GM21526 (cell line): ENCODE measurements at regions not wholly inside any gene's neighbourhood (a gene's known extent, or its start where the extent isn't known, plus 50 kb on each side); places are given as distances from the start of the nearest gene placed in this dataset.
"Not testable (repeated sequence)": the region's sequence is repeated elsewhere in the genome, so short reads cannot be mapped to it uniquely, and the experiment has no call there.

ENCODE experiments used
- ATAC-seq: cut with Tn5 transposase; IDR thresholded peaks from one replicate; pipeline ENCODE4 v1.9.1; 2021; ENCODE audit warnings: moderate library complexity; ENCODE audit not compliant: unreplicated experiment, low FRiP score

DNA sequence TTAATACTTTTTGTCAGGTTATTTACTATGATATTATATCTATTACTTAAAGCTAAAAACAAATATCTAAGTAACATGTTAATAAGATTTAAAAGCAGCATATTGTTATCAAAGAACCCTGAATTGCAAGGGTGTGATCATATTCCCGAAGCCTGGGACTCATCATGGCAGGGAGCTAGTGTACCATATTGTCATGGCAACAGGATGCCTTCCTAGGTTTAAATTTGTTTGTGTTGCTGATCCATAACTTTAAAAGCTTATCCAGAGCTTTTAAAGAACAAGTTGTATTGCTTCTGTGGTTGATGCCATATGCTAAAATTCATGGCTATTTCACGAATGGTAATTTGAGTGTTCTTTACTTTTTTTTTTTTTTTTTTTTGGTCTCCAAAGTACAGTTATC, 500.5 kb downstream of the NAV3 start:
- ATAC-seq = no peak

DNA sequence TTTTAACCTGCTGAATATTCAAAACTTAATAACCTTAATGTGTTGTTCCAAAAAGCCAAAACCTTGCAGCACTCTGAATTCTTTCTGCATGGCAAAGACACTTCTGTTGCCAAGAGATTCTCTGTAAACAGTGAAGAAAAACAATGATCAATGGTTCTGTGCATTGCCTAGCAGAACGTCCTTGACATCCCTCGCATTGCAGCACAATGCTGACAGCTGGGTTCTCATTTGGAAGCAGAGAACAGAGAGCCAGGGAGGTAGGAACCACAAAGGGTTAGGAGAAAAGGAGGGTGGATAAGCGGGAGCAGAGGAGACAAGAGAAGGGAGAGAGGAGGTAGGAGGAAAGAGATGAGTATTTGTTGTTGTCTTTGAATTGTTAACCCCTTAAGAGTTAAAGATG, 501.1 kb downstream of the NAV3 start:
- no peak for ATAC-seq

DNA sequence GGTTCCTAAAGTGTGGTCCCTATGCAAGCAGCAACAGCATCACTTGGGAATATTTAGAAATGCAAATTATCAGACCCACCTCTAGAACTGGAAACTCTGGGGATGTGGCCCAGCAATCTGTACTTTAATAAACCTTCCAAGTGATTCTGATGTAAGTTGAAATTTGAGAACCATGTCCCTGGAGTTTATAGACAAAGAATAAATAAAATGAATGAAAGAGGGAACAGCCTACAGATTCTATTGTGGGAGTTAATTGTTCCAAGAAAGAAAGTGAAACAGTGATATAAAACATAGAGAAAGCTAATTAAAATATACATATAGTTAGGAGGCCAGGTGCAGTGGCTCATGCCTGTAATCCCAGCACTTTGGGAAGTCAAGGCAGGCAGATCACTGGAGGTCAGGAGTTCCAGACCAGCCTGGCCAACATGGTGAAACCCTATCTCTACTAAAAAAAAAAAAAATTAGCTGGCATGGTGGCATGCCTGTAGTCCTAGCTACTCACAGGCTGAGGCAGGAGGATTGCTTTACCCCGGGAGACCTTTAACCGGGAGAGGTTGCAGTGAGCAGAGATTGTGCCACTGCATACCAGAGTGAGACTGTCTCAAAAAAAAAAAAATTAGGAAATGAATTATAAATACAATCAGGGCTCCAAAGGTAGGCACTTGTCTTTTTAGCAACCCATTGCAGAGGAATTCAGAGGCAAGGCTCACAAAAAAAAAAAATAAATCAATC, 507.5 kb downstream of the NAV3 start:
- ATAC-seq = no peak

DNA sequence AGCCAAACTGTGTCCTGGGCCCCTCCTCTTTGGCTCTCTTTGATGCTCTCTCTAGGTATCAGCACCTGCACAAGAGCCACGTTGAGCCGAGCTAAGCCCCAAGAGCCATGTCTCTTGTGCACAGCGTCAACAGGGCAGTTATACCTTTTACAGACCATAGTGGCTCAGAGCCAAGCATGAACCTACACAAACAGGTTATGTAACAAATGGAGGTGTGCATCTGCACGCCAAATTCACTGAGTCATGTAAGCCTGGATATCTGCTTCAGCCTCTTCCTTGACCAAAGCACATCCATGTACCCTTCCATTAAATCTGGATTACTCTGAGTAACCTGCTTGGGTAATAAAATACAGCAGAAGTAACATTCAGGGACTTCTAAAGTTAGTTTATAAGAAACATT, 509.7 kb downstream of the NAV3 start:
- no peak for ATAC-seq

DNA sequence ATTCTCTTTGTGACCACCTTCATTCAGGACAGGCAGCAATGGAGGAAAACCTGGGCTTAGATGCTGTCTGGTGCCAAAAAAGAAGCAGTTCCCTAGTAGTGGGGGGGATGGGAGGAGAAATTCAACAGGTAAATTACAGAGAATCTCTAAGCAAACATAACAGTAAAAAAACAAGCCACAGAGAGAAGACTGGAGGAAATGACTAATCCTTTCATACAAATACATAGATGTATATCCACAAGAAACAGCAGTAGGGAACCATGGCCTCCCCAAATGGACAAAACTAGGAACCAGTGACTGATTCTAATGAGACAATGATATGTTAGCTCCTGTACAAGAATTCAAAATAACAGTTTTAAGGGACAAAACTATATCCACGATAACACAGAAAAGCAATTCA, 513.0 kb downstream of the NAV3 start:
- no peak for ATAC-seq

DNA sequence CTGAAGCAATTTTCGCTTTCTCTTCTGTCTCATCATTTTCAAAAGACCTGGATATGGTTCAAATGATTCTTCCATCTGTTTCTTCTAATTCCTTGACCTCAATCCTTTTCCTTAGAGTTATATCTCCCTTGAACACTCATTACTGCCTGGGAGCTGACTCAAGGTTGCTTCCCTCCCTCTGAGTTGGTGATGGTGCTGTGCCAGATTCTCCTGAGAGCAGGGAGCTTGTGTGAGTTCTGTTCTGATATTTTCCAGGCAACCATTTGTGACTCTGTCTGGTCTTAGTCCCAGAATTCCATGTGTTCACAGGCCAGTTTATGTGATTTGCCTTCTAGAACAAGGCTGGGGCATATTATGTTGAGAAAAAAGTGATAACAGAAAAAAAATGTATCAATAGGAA, 505.1 kb upstream of the SYT1 start:
- no peak for ATAC-seq

DNA sequence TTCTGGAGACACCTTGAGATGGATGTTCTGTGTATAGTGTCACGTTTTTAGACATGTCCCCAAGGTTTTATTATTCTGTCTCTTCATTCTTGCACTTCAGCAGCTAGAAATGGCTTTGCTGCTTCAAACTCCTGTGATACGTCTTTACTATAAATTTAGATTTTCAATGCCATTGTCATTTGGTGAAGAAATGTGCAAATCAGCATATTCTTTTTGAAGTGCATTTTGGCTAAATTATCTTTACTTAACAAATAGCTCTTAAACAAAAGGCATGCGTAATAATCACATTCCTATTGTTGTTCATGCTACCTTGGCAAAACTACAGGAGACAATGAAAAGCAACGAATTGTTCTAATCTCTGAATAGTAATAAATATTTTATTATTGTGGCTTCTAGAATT, 502.9 kb upstream of the SYT1 start:
- no peak for ATAC-seq

DNA sequence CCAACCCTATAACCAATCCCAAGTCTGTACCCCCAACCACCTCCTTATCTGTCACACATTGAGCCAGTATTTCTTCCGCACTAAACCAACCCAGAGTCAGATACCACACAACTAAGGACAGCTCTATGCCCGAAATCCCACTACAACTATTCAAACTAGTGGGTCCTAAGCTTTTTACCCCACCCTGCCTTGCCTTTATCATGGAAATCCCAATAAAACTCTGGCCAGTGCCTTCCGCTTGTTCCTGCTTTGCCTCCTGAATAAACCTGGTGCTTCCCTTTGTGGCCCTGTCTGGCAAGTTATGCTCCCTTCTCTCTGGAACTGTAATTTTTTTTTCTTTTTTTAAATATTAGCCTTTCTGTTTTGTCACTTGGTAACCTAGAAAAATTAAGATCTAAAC, 493.3 kb upstream of the SYT1 start:
- ATAC-seq = no peak

DNA sequence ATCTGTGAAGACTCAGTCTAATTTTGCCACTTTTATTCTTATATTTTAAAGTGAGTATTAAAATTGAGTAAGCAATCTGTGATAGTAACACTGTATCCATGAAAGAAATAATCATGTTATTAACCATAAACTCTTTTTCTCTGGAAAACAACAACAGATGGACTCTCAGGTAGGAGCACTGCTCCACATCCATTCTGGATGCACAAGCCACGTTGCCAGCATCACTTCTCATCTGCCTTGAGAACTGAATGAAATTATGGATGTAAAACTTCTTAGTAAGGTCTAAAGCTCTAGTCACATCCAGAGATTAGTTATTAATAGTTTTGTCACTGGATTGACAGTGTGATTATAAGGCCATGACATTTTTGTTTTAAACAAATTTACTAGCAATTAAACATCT, 489.1 kb upstream of the SYT1 start:
- no peak for ATAC-seq

DNA sequence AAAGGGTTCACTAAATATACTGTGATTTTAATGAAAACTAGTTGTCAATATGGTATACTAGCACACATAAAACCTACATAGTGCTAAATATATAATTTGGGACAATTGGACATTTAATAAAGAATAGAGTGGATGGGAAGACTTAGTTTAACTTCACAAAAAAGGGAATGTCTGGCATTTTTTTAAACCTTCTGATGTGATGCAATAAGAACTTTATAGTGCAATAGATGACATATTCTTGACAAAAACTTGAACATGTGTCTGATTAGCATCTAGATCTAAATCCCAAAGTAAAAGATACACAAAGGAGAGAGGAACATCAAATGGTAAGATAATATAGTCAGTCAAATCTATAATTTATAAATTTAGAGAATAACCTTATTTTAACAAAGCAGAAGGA, 488.3 kb upstream of the SYT1 start:
- ATAC-seq = no peak

DNA sequence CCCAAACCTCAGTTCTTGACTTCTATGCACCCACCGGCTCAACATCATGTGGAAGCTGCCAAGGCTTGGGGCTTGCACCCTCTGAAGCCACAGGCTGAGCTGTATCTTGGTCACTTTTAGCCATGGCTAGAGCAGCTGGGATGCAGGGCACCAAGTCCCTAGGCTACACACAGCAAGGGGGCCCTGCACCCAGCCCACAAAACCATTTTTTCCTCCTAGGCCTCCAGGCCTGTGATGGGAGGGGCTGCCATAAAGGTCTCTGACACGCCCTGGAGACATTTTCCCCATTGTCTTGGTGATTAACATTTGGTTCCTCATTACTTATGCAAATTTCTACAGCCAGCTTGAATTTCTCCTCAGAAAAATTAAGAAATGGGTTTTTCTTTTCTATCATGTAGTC, 485.5 kb upstream of the SYT1 start:
- not testable (repeated sequence) for ATAC-seq

DNA sequence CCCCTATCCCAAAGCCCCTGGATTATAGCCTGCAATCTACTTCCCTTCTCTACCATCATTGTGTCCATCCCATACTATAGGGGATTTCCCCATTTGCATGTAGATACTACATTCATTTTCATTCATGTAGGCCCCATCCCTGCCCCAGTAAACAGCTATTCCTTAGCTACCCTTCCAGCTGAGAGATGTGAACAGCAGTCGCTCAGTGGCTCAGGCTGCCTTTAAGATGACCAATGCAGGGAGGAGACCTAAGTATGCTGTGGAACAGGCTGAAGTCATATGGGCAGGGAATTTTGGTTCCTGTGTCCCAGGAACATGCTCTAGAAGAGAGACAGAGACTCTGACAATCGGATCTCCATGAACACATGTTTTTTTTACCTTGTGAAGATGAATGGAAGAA, 481.2 kb upstream of the SYT1 start:
- ATAC-seq = no peak

DNA sequence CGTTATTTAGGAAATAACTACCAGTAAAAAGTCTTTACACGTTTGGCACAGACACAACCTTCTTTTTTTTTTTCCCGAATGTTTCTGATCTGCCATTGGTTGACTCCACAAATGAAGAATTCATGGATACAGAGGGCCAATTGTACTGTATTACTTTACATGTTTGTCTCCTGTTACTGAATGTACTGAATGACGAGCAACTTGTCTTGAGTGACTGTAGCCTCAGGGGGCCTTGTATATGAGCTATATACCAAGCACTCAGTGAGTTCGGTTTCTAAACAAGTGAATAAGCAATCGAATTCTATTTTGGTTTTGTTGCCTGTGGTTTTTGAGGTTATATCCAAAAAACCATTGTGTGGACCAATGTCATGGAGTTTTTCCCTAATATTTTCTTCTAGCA, 480.0 kb upstream of the SYT1 start:
- no peak for ATAC-seq

DNA sequence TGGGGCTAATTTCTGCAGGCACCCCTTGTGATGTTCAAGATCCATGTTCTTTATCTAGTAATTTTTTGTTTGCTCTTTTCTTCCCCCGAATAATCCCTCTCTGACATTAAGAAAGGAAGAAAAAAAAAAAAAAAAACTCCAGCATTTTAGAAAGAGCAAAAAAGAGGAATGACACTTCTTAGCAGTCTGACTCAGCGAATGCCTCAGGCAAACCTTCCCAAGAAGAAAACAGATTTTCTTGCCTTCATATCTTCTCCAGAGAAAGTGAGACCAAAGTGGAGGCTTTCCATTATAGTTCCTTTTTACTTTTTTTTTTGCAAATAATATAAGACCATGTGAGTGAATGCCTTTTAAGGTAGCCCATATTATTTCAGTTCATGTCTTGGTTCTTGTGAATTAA, 479.0 kb upstream of the SYT1 start:
- ATAC-seq = no peak

DNA sequence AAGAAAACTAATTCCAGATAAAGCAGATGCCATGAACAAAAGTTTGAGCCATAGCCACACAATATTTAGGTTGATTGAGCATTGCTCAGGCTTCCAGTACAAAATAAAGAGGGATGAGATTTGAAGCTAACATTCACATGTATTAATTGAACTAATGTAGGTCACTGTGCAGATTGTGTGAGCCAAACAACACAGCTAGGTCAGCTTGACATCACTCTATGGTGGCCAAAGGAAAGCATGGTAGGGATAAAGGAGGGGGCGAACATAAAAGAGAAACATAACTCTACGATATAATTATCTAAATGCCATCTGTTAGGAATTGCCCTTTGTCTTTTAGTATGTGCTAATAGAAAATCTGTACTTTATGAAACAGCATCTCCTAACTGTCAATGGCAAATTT, 477.7 kb upstream of the SYT1 start:
- no peak for ATAC-seq

DNA sequence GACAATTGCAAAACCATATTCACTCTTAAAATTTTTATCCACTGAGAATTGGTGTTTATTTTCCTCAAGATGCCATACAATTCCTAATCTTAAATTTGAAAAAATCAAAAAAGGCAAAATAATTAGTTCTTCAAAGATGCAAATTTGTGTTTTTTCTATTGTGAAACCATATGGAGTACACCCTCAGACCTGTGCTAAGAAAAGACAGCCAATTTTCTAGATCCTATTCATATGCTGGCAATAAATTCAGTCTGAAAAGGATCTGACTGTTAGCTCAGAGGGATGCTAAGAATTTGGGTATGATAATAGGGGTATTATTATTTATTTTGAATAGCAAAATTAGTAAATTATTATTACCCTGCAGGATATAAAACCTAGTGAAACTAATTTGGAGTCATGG, 476.9 kb upstream of the SYT1 start:
- ATAC-seq = no peak

DNA sequence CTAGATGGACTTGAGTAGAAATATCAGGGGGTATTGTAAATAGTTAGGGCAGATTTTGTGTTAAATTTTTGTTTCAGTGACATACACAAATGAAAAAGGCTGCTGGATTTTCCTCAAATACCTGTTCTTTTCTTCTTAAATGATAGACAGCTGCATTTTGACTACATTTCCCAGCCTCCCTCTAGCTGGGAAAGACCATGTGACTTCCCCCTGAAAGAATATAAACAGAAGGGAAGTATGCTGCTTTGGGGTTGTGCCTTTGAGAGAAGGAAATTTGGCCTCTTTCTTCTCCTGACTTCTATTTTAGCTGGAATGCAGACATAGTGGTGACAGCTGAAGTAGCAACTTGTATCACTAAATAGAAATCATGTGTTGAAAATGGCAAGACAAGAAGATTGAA, 476.1 kb upstream of the SYT1 start:
- ATAC-seq = no peak

DNA sequence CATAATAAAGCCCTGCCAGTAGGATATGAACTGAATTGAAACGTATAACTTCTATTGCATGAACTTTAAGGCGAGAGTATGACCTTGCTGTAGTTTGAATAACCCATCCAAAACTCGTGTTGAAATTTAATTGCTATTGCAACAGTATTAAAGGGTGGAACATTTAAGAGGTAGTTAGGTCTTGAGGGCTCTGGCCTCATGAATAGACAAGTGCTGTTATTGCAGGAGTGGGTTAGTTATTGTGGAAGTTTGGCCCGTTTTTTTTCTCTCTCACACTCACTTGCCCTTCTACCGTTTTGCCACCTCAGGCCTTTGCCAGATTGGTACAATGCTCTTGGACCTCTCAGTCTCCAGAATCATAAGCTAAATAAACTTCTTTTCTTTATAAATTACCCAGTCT, 473.7 kb upstream of the SYT1 start:
- ATAC-seq = no peak

DNA sequence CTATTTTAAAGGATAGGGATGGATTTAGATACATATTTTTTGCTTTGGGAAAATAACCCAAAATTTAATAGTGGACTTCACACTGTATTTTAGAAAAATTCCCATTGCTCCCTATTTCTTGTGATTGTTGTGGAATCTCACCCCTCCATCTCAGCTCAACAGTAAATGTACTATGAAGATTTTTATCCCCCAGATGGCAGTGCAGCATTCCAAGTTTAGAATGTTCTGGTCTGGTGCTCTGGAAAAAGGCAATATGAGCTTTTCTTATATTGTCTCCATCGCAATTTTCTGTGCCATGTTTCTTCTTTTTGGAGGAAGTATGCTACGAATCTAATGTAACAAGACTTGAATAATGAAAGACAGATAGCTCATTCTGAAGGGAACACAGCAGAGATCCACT, 471.7 kb upstream of the SYT1 start:
- ATAC-seq = no peak

DNA sequence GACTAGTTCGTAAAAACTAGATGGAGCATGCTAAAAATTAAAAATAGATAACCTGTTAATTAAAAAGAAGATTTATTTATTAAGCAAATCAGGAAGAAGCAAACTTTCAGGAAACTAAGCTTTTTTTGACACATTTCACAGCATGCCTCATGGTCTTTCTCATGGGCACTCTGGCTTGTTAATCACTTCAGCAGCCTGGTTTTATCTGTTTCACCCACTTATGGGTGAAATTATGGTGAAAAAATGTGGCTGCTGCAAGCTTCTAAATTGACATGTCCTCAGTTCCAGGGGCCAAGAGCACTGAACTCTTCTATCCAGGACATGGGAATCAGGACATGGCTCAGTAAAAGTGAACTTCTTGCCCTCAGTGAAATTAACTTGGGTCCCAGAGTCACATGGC, 468.6 kb upstream of the SYT1 start:
- ATAC-seq = no peak

DNA sequence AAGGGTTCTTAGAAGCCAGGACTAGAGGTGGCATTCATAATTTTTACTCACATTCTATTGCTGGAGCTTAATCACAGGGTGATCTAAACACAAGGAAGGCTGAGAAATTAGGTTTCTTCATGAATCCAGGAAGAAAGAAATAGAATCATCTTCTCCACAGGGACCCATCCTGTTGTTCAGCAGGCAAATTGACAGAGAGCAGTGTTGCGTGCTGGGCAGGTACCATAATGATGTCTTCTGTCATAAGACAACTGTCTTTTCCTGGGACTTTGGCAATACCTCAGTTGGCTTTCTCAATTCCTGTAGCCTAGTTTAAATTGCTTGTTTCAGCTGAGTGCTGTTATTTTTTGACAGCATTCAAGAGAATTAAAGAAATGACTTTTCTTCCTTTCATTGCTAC, 468.0 kb upstream of the SYT1 start:
- no peak for ATAC-seq

DNA sequence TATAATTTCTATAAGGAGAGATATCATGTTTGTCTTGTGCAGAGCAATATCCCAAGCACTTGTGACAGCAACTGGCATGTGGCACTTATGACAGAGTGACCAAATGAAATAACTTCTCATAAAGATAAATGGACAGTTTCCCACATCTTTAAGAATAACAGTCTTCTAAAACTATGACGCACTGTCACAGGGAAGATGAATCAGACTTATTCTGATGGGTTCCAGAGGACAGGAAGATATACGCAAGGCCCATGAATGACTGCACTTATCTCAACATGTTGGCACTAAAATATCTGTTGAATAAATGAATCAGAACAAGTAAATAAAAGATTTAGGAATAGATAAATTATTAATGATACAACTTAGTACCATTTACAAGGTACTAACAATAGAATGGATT, 465.8 kb upstream of the SYT1 start:
- ATAC-seq = no peak
